Naive thymus-derived CD4-positive, alpha-beta T cell (primary cell): ENCODE measurements at regions not wholly inside any gene's neighbourhood (a gene's known extent, or its start where the extent isn't known, plus 50 kb on each side); places are given as distances from the start of the nearest gene placed in this dataset.
A peak's percentile ranks its signal among the peaks of the same experiment; 100 is the strongest.

Experiments
- ATAC-seq: fragments of 150-1000 bp; cut with Tn5 transposase; 2 replicates; pipeline ENCODE4 v1.10.0; 2021; ENCODE audit warnings: mild to moderate bottlenecking, moderate library complexity
- CTCF ChIA-PET: fragments of 350-600 bp; sonication (Branson Sonifier 250); formaldehyde crosslinking; loops from one replicate; lab custom pipeline; 2021; ENCODE audit warnings: antibody characterized with exemption; lab: Charles Lee
- POLR2A ChIA-PET: fragments of 350-600 bp; sonication (Branson Sonifier 250); formaldehyde crosslinking; loops from one replicate; lab custom pipeline; 2021; ENCODE audit warnings: antibody characterized with exemption, inconsistent platforms; lab: Charles Lee
- DNase-seq, 9 donors: peaks; one replicate each; pipeline versions ENCODE4 v3.0.0 to v3.0.0-alpha.2; 2020 to 2022; ENCODE audit warnings: mixed read lengths in 1 of 9
- H3K27ac ChIP-seq: one replicate; pipeline ENCODE4 v1.7.0; 2013; ENCODE audit warnings: mild to moderate bottlenecking, low read depth, low read length, moderate library complexity
- H3K27me3 ChIP-seq, 2 donors: one replicate each; pipeline ENCODE4 v1.7.0; 2013; ENCODE audit warnings: low read length in 2 of 2, mild to moderate bottlenecking in 2 of 2, moderate library complexity in 2 of 2; ENCODE audit not compliant: control insufficient read depth in 2 of 2, insufficient read depth in 2 of 2
- H3K36me3 ChIP-seq, 3 experiments: 1 replicate in 2 of 3; 2 replicates in 1 of 3; pipeline ENCODE4 v1.7.0; 2013; ENCODE audit warnings: low read length in 3 of 3, mild to moderate bottlenecking in 3 of 3, moderate library complexity in 1 of 3; ENCODE audit not compliant: insufficient read depth in 3 of 3, control insufficient read depth in 2 of 3
- H3K4me1 ChIP-seq, 2 donors: one replicate each; pipeline ENCODE4 v1.7.0; 2013; ENCODE audit warnings: low read length in 2 of 2, mild to moderate bottlenecking in 2 of 2, moderate library complexity in 1 of 2; ENCODE audit not compliant: control insufficient read depth in 2 of 2, insufficient read depth in 2 of 2
- H3K4me3 ChIP-seq: 2 replicates; pipeline ENCODE4 v1.7.0; 2013; ENCODE audit warnings: mild to moderate bottlenecking, low read length
- H3K9me3 ChIP-seq, 3 experiments: 1 replicate in 2 of 3; 2 replicates in 1 of 3; pipeline ENCODE4 v1.7.0; 2013; ENCODE audit warnings: low read length in 3 of 3; ENCODE audit not compliant: control insufficient read depth in 2 of 3
- H3K27ac Mint-ChIP-seq, 9 donors: one replicate each; pipeline ENCODE4 v1.8.0; 2020 to 2022; ENCODE audit warnings: mixed read lengths in 9 of 9, mild to moderate bottlenecking in 8 of 9, moderate library complexity in 5 of 9, inconsistent platforms in 2 of 9
- H3K27me3 Mint-ChIP-seq, 5 donors: one replicate each; pipeline ENCODE4 v1.8.0; 2021 to 2022; ENCODE audit warnings: mixed read lengths in 5 of 5, mild to moderate bottlenecking in 1 of 5
- H3K36me3 Mint-ChIP-seq, 5 donors: one replicate each; pipeline ENCODE4 v1.8.0; 2020 to 2022; ENCODE audit warnings: mixed read lengths in 5 of 5, mild to moderate bottlenecking in 3 of 5, inconsistent platforms in 1 of 5
- H3K4me1 Mint-ChIP-seq, 7 donors: one replicate each; pipeline ENCODE4 v1.8.0; 2020 to 2022; ENCODE audit warnings: mixed read lengths in 7 of 7, mild to moderate bottlenecking in 3 of 7, inconsistent platforms in 1 of 7
- H3K4me3 Mint-ChIP-seq, 10 donors: one replicate each; pipeline ENCODE4 v1.8.0; 2020 to 2022; ENCODE audit warnings: mild to moderate bottlenecking in 10 of 10, mixed read lengths in 10 of 10, moderate library complexity in 6 of 10, inconsistent platforms in 2 of 10
- H3K9me3 Mint-ChIP-seq, 11 donors: one replicate each; pipeline ENCODE4 v1.8.0; 2020 to 2022; ENCODE audit warnings: mixed read lengths in 11 of 11, mild to moderate bottlenecking in 4 of 11, inconsistent platforms in 1 of 11, moderate library complexity in 1 of 11
- intact Hi-C, 2 donors: fragments of 100-400 bp; cut with micrococcal nuclease; formaldehyde crosslinking; loops; one replicate each; pipeline ENCODE4 v1.15.1; 2023

GRCh38 chr20:60935971-60936370 lies 316.1 kb upstream of the CDH4 start:
- H3K4me3 ChIP-seq, result no peak overlapping the region
- no peak for ATAC-seq
- no peak overlapping the region for H3K27ac ChIP-seq
- peaks cover 0 to 32% (median 8%) of the 10 kb centered on the region in 5 donors for H3K27me3 Mint-ChIP-seq
- ChIA-PET POLR2A (no interaction called here), CTCF (no interaction called here)
- no peaks in the 10 kb centered on the region for H3K36me3 ChIP-seq
- DNase-seq, result no peak
- no peak overlapping the region for H3K27ac Mint-ChIP-seq
- H3K4me1 Mint-ChIP-seq, result no peaks in the 10 kb centered on the region
- no peaks in the 10 kb centered on the region for H3K36me3 Mint-ChIP-seq
- intact Hi-C loops, result no loop called here
- H3K27me3 ChIP-seq, result no peaks in the 10 kb centered on the region
- H3K9me3 Mint-ChIP-seq, result peaks cover 0 to 3% (median 0%) of the 10 kb centered on the region in 11 donors
- H3K4me3 Mint-ChIP-seq, result no peak overlapping the region
- no peaks in the 10 kb centered on the region for H3K4me1 ChIP-seq
- H3K9me3 ChIP-seq, result no peaks in the 10 kb centered on the region

- POLR2A ChIA-PET, result no interaction called here
- no peaks in the 10 kb centered on the region for H3K27me3 ChIP-seq
- intact Hi-C loops, result no loop called here
- no peaks in the 10 kb centered on the region for H3K4me1 ChIP-seq
- peaks cover 0 to 16% (median 8%) of the 10 kb centered on the region in 5 donors for H3K27me3 Mint-ChIP-seq
- H3K4me3 Mint-ChIP-seq, result no peak overlapping the region
- H3K4me1 Mint-ChIP-seq, result no peaks in the 10 kb centered on the region
- ATAC-seq (no peak), DNase-seq (no peak)
- no peaks in the 10 kb centered on the region for H3K36me3 Mint-ChIP-seq
- no peaks in the 10 kb centered on the region for H3K36me3 ChIP-seq
- peak overlapping the region in 1 of 9 donors; percentile 56 for H3K27ac Mint-ChIP-seq
- no peaks in the 10 kb centered on the region for H3K9me3 ChIP-seq
- CTCF ChIA-PET, result no interaction called here
- H3K27ac ChIP-seq, result no peak overlapping the region
- no peak overlapping the region for H3K4me3 ChIP-seq
- peaks cover 0 to 5% (median 0%) of the 10 kb centered on the region in 11 donors for H3K9me3 Mint-ChIP-seq
These were observed 314.5 kb upstream of the CDH4 start for GRCh38 chr20:60937585-60937984.

GRCh38 chr20:60941379-60941778 lies 310.7 kb upstream of the CDH4 start:
- ChIA-PET POLR2A (no interaction called here), CTCF (no interaction called here)
- Histone ChIP-seq H3K4me1 (no peaks in the 10 kb centered on the region), H3K27me3 (no peaks in the 10 kb centered on the region), H3K27ac (no peak overlapping the region), H3K9me3 (no peaks in the 10 kb centered on the region), H3K4me3 (no peak overlapping the region), H3K36me3 (no peaks in the 10 kb centered on the region)
- Mint-ChIP-seq H3K4me1 (no peaks in the 10 kb centered on the region), H3K4me3 (no peak overlapping the region), H3K9me3 (peaks cover 0 to 5% (median 0%) of the 10 kb centered on the region in 11 donors), H3K27me3 (peaks cover 0 to 20% (median 8%) of the 10 kb centered on the region in 5 donors), H3K27ac (no peak overlapping the region), H3K36me3 (no peaks in the 10 kb centered on the region)
- ATAC-seq (no peak), DNase-seq (no peak)
- intact Hi-C loops, result no loop called here

GRCh38 chr20:60947819-60948218 lies 304.2 kb upstream of the CDH4 start:
- no peaks in the 10 kb centered on the region for H3K36me3 Mint-ChIP-seq
- Histone ChIP-seq H3K4me3 (no peak overlapping the region), H3K27ac (no peak overlapping the region), H3K9me3 (no peaks in the 10 kb centered on the region), H3K4me1 (no peaks in the 10 kb centered on the region), H3K36me3 (no peaks in the 10 kb centered on the region), H3K27me3 (no peaks in the 10 kb centered on the region)
- no peaks in the 10 kb centered on the region for H3K4me1 Mint-ChIP-seq
- intact Hi-C loops, result no loop called here
- H3K27ac Mint-ChIP-seq, result no peak overlapping the region
- H3K4me3 Mint-ChIP-seq, result no peak overlapping the region
- ChIA-PET POLR2A (no interaction called here), CTCF (no interaction called here)
- H3K9me3 Mint-ChIP-seq, result peaks cover 0 to 6% (median 0%) of the 10 kb centered on the region in 11 donors
- peaks cover 0 to 22% (median 10%) of the 10 kb centered on the region in 5 donors for H3K27me3 Mint-ChIP-seq
- no peak for DNase-seq
- no peak for ATAC-seq

GRCh38 chr20:60948224-60948623 lies 303.8 kb upstream of the CDH4 start:
- H3K36me3 ChIP-seq, result no peaks in the 10 kb centered on the region
- peaks cover 0 to 6% (median 0%) of the 10 kb centered on the region in 11 donors for H3K9me3 Mint-ChIP-seq
- ATAC-seq, result no peak
- intact Hi-C loops, result no loop called here
- H3K27ac ChIP-seq, result no peak overlapping the region
- H3K27ac Mint-ChIP-seq, result no peak overlapping the region
- CTCF ChIA-PET, result no interaction called here
- POLR2A ChIA-PET, result no interaction called here
- no peaks in the 10 kb centered on the region for H3K4me1 Mint-ChIP-seq
- no peaks in the 10 kb centered on the region for H3K27me3 ChIP-seq
- no peak overlapping the region for H3K4me3 ChIP-seq
- peaks cover 0 to 22% (median 10%) of the 10 kb centered on the region in 5 donors for H3K27me3 Mint-ChIP-seq
- H3K36me3 Mint-ChIP-seq, result no peaks in the 10 kb centered on the region
- H3K9me3 ChIP-seq, result no peaks in the 10 kb centered on the region
- no peaks in the 10 kb centered on the region for H3K4me1 ChIP-seq
- H3K4me3 Mint-ChIP-seq, result no peak overlapping the region
- no peak for DNase-seq

GRCh38 chr20:60950561-60950960 lies 301.5 kb upstream of the CDH4 start:
- ChIA-PET CTCF (no interaction called here), POLR2A (no interaction called here)
- Mint-ChIP-seq H3K4me3 (no peak overlapping the region), H3K9me3 (peaks cover 0 to 6% (median 0%) of the 10 kb centered on the region in 11 donors), H3K27ac (no peak overlapping the region), H3K4me1 (no peaks in the 10 kb centered on the region), H3K27me3 (peaks cover 0 to 14% (median 10%) of the 10 kb centered on the region in 5 donors), H3K36me3 (no peaks in the 10 kb centered on the region)
- intact Hi-C loops, result no loop called here
- ATAC-seq (no peak), DNase-seq (no peak)
- Histone ChIP-seq H3K27ac (no peak overlapping the region), H3K36me3 (no peaks in the 10 kb centered on the region), H3K4me1 (no peaks in the 10 kb centered on the region), H3K27me3 (no peaks in the 10 kb centered on the region), H3K4me3 (no peak overlapping the region), H3K9me3 (no peaks in the 10 kb centered on the region)

GRCh38 chr20:60950974-60951373 lies 301.1 kb upstream of the CDH4 start:
- Mint-ChIP-seq H3K27me3 (peaks cover 0 to 14% (median 10%) of the 10 kb centered on the region in 5 donors), H3K36me3 (no peaks in the 10 kb centered on the region), H3K9me3 (peaks cover 0 to 6% (median 0%) of the 10 kb centered on the region in 11 donors), H3K4me3 (no peak overlapping the region), H3K27ac (no peak overlapping the region), H3K4me1 (no peaks in the 10 kb centered on the region)
- no peak overlapping the region for H3K27ac ChIP-seq
- H3K4me1 ChIP-seq, result no peaks in the 10 kb centered on the region
- ATAC-seq (no peak), DNase-seq (no peak)
- H3K9me3 ChIP-seq, result no peaks in the 10 kb centered on the region
- no peaks in the 10 kb centered on the region for H3K36me3 ChIP-seq
- ChIA-PET POLR2A (no interaction called here), CTCF (no interaction called here)
- H3K4me3 ChIP-seq, result no peak overlapping the region
- intact Hi-C loops, result no loop called here
- H3K27me3 ChIP-seq, result no peaks in the 10 kb centered on the region
